Tibial nerve (tissue), 3 donors: ENCODE measurements at regions not wholly inside any gene's neighbourhood (a gene's known extent, or its start where the extent isn't known, plus 50 kb on each side); places are given as distances from the start of the nearest gene placed in this dataset.

Experiments
- CTCF ChIP-seq, 5 experiments: fragments of 200-600 bp in 3 of 5; fragments of 450-650 bp in 2 of 5; sonication (generic) in 3 of 5; IDR thresholded peaks; one replicate each; pipeline ENCODE4 v1.5.1; 2016 to 2019; ENCODE audit warnings: antibody characterized with exemption in 5 of 5, mild to moderate bottlenecking in 3 of 5, moderate library complexity in 2 of 5
- POLR2A ChIP-seq, 2 donors: fragments of 450-650 bp; IDR thresholded peaks; one replicate each; pipeline ENCODE4 v1.6.1; 2017; ENCODE audit warnings: antibody characterized with exemption in 2 of 2, mild to moderate bottlenecking in 2 of 2, moderate library complexity in 2 of 2

- no peak for TF ChIP-seq CTCF (IDR thresholded peaks at IDR 0.05)
- no peak for TF ChIP-seq POLR2A (IDR thresholded peaks at IDR 0.05)
Measured at GRCh38 chr18:78549971-78550370, 429.6 kb upstream of the SALL3 start.
